Superior temporal gyrus (tissue), 1 donor: ENCODE measurements at regions not wholly inside any gene's neighbourhood (a gene's known extent, or its start where the extent isn't known, plus 50 kb on each side); places are given as distances from the start of the nearest gene placed in this dataset.
"Not testable (repeated sequence)": the region's sequence is repeated elsewhere in the genome, so short reads cannot be mapped to it uniquely, and the experiment has no call there.

Source experiments
- DNase-seq: peaks from one replicate; pipeline ENCODE4 v3.0.0-alpha.2; 2016; ENCODE audit errors: extremely low spot score

- DNase-seq, result no peak
Observed at GRCh38 chr5:14942212-14942611, 70.6 kb upstream of the ANKH start.

GRCh38 chr5:14937254-14937653 is 65.7 kb upstream of the ANKH start:
- no peak for DNase-seq

DNA sequence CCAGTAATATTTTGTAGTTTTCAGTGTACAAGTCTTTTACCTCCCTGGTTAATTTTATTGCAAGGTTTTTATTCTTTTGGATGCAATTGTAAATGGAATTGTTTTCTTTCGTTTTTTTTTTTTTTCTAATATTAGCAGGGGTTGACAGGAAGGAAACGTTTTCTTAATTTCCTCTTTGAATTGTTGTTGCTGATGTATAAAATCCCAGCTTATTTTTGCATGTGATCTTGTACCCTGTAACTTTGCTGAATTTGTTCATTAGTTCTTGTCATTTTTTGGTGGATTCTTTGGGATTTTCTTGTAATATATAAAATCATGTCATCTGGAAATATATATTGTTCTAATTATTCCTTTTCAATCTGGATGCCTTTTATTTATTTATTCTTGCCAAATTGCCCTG is 65.0 kb upstream of the ANKH start:
- no peak for DNase-seq

DNA sequence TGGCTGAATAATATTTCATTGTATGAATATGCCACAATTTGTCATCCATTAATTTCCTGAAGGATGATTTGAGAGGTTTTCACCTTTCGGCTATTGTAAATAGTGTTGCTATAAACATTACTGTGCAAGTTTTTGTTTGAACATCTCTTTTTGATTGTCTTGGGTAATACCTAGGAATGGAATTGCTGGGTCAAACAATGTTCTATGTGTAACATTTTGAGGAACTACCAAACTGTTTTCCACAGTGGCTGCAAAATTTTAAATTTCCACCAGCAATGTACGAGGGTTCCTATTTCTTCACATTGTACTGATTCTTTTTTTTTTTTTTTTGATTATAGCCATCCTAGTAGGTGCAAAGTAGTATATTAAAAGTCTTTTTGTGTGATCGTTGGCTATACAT is 63.8 kb upstream of the ANKH start:
- no peak for DNase-seq

DNA sequence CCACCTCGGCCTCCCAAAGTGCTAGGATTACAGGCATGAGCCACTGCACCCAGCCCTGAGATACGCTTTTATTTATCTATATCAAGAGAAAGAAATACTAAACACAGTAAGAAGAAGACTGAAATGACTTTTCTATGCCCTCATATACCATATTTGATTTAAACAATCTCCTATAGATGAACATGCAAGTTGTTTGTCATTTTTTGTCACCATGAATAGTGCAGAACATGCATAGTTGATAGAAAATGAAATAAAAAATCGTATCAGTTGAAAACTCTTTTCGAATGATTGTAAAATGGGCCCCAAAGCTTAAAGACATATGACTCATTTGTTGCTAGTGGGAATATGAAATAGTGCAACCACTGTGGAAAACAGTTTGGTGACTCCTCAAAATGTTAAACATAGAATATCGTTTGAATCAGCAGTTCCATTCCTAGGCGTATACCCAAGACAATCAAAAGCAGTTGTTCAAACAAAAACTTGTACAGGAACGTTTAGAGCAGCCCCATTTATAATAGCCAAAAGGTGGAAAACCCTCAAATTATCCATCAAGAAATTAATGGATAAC is 61.4 kb upstream of the ANKH start:
- DNase-seq, result no peak

- no peak for DNase-seq
Observed at GRCh38 chr5:14930486-14930885, 58.9 kb upstream of the ANKH start.

GRCh38 chr5:14929293-14930065 is 57.9 kb upstream of the ANKH start:
- DNase-seq, result no peak

DNA sequence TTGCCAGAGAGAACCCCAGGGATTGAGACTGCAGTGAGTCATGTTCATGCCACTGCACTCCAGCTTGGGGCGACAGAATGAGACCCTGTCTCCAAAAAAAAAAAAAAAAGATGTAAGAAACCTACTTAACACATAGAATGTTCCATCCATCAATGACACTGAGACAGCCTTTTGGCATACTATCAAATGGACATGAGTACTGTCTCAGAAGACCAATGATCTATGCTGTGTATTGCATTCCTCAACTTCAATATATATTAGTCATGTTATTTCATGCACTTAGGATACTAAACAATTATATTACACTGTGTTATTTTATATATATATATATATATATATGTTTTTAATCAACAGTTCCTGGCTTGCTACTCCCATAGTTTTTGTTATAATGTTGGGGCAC is 57.1 kb upstream of the ANKH start:
- DNase-seq, result no peak

- no peak for DNase-seq
Observed at GRCh38 chr5:14925326-14925725, 53.7 kb upstream of the ANKH start.

GRCh38 chr5:14922952-14923351 is 51.4 kb upstream of the ANKH start:
- not testable (repeated sequence) for DNase-seq

GRCh38 chr5:14922456-14922855 is 50.9 kb upstream of the ANKH start:
- DNase-seq, result no peak
